NB4 (cell line): ENCODE measurements at regions not wholly inside any gene's neighbourhood (a gene's known extent, or its start where the extent isn't known, plus 50 kb on each side); places are given as distances from the start of the nearest gene placed in this dataset.

Experiments
- DNase-seq: peaks from one replicate; pipeline ENCODE4 v3.0.0; 2010; ENCODE audit warnings: low read depth
- H3K4me3 ChIP-seq: one replicate; pipeline ENCODE4 v1.5.1; 2011; ENCODE audit warnings: mild to moderate bottlenecking, low read depth, low read length, moderate library complexity
- CTCF ChIP-seq: IDR thresholded peaks from one replicate; pipeline ENCODE4 v1.5.1; 2012; ENCODE audit warnings: low read depth, low read length
- MYC ChIP-seq: IDR thresholded peaks from 2 replicates; pipeline ENCODE4 v1.6.1; 2011; ENCODE audit warnings: low read depth, low read length
- POLR2A ChIP-seq: IDR thresholded peaks from 2 replicates; pipeline ENCODE4 v1.6.1; 2011; ENCODE audit warnings: mild to moderate bottlenecking; ENCODE audit not compliant: insufficient read length; ENCODE audit errors: extremely low read depth
- TF ChIP-seq, protein P1 (sequence below): IDR thresholded peaks from 2 replicates; pipeline ENCODE4 v1.6.1; 2011; ENCODE audit warnings: low read depth, low read length

DNA sequence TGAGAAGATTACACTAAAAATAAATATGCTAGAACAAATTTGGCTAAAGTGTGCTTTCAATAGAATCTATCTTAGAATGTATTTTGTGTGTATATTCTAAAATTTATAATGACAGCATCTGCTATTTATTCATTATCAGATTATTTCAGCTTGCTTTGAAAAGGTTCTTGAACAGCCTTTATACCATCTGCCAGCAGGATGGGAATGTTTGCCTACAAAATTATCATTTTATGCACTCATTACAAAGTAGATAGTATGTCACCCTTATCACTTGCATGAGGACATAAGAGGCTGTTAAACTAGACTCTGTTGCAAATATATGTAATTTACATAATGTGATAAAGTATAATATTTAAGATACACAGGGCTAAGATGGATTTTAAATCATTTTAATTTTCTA is 1286.9 kb upstream of the PCDH20 start:
- DNase-seq, result no peak
- TF ChIP-seq, protein P1, sequence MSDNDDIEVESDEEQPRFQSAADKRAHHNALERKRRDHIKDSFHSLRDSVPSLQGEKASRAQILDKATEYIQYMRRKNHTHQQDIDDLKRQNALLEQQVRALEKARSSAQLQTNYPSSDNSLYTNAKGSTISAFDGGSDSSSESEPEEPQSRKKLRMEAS, result no peak
- no peak for TF ChIP-seq CTCF
- no peak for TF ChIP-seq POLR2A
- no peak for TF ChIP-seq MYC
- H3K4me3 ChIP-seq, result no peak overlapping the region

- DNase-seq, result no peak
- TF ChIP-seq CTCF (no peak), POLR2A (no peak), MYC (no peak)
- TF ChIP-seq, protein P1, result no peak
- no peak overlapping the region for H3K4me3 ChIP-seq
Observed at GRCh38 chr13:62697701-62698100, 1282.1 kb upstream of the PCDH20 start.

DNA sequence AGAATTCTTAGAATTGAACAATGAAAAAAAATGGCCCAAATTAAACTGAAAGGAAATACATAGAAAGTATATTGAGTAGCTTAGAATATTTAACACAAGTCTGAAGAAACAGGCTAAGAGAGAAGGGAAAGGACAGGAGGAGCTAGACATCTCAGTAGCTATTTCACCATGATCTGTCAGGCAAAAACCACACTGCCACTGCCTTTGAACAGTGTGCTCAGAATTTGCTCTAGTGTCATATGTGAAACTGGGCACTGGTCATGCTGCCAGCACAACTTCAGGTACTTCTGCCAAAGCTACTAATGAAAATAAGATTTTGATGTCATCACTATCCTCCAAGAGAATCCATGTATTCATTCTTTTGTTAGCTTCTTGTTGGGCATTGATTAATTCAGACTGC is 1280.8 kb upstream of the PCDH20 start:
- TF ChIP-seq MYC, result no peak
- no peak for TF ChIP-seq CTCF
- TF ChIP-seq, protein P1, result no peak
- DNase-seq, result no peak
- H3K4me3 ChIP-seq, result no peak overlapping the region

DNA sequence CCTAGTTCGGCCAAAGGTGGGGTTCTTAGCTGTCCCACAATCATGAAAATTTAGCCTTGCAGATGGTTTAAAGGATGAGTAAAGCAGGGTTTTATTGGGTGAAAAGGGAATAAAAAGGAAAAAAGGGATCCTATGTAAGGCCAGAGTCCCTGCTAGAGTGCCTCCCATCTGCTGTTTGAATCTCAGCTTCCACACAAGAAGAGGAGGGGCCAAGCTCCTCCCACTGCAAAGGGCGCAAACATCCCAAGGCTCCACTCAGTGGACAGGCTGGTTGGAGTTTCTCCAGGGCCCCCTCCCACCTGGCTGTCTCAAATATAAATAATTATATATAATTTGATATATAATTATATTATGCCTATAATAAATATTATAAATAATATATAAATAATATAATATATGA is 1272.1 kb upstream of the PCDH20 start:
- H3K4me3 ChIP-seq, result no peak overlapping the region
- TF ChIP-seq MYC, result no peak
- TF ChIP-seq, protein P1, result no peak
- no peak for TF ChIP-seq CTCF
- no peak for TF ChIP-seq POLR2A
- DNase-seq, result no peak

DNA sequence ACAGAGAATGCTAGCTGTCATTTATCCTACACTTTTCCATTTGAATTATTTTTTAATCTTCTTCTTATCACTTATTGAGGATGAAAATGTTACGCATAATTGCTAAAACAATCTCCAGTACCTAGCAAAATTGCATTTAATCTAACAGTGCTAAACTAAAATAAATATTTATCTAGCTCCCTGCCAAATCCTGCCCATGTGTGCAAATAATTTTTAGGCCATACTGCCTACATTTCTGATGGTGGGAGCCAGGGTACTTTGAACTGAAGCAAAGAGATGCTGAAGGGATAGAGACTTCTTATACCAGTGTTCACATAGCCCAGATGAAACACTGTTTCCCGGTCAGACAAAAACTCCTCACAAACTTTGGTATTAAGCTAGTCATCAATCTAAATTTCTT is 1268.7 kb upstream of the PCDH20 start:
- no peak for DNase-seq
- no peak overlapping the region for H3K4me3 ChIP-seq
- TF ChIP-seq POLR2A, result no peak
- no peak for TF ChIP-seq MYC
- TF ChIP-seq, protein P1, result no peak
- TF ChIP-seq CTCF, result no peak

GRCh38 chr13:62682788-62683187 is 1267.1 kb upstream of the PCDH20 start:
- no peak overlapping the region for H3K4me3 ChIP-seq
- DNase-seq, result no peak
- TF ChIP-seq, protein P1, result no peak
- TF ChIP-seq MYC (no peak), POLR2A (no peak), CTCF (no peak)
